ENCODE measurements at regions not wholly inside any gene's neighbourhood (a gene's known extent, or its start where the extent isn't known, plus 50 kb on each side); places are given as distances from the start of the nearest gene placed in this dataset.

GRCh38 chr18:24548583-24548982, 88.1 kb downstream of the HRH4 start:
- no peak overlapping the region for H3K27ac ChIP-seq
- TF ChIP-seq CTCF (conservative IDR thresholded peaks at IDR 0.05) = no peak

GRCh38 chr18:24552218-24552617, 91.8 kb downstream of the HRH4 start:
- no peak overlapping the region for H3K27ac ChIP-seq
- no peak for TF ChIP-seq CTCF (conservative IDR thresholded peaks at IDR 0.05)

DNA sequence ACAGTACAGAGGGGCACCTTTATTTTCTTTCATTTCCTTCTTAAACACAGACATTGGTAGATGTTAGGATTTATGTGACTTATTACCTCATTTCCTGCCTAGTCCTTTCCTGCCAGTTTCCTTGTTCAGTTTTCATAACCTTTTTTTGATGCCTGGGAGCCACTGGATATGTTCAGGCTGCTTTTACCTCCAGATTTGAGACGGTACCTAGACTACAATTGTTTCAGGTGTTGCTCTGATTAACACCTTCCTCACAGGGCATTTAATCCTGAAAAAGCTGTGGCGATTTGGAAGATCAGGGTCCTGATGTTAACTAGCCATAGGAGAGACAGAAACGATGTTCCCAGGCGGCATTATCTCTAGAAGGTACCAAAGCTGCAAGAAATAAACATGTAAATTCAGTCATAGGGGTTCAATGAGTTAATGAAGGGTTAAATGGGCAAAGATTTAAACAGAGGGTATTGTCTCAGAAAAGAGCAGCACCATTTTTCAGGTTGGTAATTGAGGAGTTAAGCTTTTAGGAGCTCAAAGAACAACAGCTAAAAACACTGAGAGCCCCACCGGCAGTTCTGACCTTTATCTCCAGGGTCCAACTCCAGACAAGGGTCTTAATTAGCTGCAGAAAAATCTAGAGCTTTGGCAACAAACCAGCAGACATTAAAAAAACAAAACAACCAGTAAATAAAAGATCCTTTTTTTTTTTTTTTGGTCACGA, 93.3 kb downstream of the HRH4 start:
- H3K27ac ChIP-seq = no peak overlapping the region
- TF ChIP-seq CTCF (conservative IDR thresholded peaks at IDR 0.05) = no peak

GRCh38 chr18:24558403-24558802, 98.0 kb downstream of the HRH4 start:
- H3K27ac ChIP-seq = no peak overlapping the region
- no peak for TF ChIP-seq CTCF (conservative IDR thresholded peaks at IDR 0.05)

- no peak for TF ChIP-seq CTCF (conservative IDR thresholded peaks at IDR 0.05)
- no peak overlapping the region for H3K27ac ChIP-seq
Measured at GRCh38 chr18:24559526-24559925, 99.1 kb downstream of the HRH4 start.

- TF ChIP-seq CTCF (conservative IDR thresholded peaks at IDR 0.05) = no peak
- no peak overlapping the region for H3K27ac ChIP-seq
Measured at GRCh38 chr18:24560511-24560981, 100.1 kb downstream of the HRH4 start.

GRCh38 chr18:24561369-24561965, 101.0 kb downstream of the HRH4 start:
- TF ChIP-seq CTCF (conservative IDR thresholded peaks at IDR 0.05) = no peak

More at GRCh38 chr18:24561369-24561965, 101.0 kb downstream of the HRH4 start:
- no peak overlapping the region for H3K27ac ChIP-seq
